ENCODE measurements at regions not wholly inside any gene's neighbourhood (a gene's known extent, or its start where the extent isn't known, plus 50 kb on each side); places are given as distances from the start of the nearest gene placed in this dataset.

DNA sequence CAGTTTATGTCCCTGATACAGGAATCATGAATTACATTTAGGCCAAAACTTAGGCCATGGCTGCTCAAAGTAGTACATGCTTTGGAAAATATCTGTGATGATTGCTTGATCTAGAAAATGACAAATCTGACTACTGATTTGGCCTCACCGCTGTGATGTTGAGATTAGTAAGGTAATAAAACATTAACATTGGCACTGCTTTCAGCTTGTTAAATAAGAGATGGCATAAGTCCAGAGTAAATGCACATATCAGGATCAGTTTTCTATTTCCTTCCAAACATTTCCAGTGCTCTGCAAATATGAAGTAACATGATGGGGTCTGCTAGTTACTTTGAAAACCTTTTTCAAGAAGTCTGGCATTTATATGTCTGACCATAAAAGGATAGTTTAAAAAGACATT, 687.3 kb upstream of the ACTRT1 start:
- Mint-ChIP-seq H3K27ac (no peak overlapping the region), H3K9me3 (no peaks in the 10 kb centered on the region), H3K4me3 (no peak overlapping the region), H3K4me1 (ENCODE audit: unreplicated experiment) (no peaks in the 10 kb centered on the region), H3K27me3 (no peaks in the 10 kb centered on the region), H3K36me3 (no peaks in the 10 kb centered on the region)
- TF ChIP-seq, protein P1, sequence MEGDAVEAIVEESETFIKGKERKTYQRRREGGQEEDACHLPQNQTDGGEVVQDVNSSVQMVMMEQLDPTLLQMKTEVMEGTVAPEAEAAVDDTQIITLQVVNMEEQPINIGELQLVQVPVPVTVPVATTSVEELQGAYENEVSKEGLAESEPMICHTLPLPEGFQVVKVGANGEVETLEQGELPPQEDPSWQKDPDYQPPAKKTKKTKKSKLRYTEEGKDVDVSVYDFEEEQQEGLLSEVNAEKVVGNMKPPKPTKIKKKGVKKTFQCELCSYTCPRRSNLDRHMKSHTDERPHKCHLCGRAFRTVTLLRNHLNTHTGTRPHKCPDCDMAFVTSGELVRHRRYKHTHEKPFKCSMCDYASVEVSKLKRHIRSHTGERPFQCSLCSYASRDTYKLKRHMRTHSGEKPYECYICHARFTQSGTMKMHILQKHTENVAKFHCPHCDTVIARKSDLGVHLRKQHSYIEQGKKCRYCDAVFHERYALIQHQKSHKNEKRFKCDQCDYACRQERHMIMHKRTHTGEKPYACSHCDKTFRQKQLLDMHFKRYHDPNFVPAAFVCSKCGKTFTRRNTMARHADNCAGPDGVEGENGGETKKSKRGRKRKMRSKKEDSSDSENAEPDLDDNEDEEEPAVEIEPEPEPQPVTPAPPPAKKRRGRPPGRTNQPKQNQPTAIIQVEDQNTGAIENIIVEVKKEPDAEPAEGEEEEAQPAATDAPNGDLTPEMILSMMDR (conservative IDR thresholded peaks at IDR 0.05), result no peak
- no peak for DNase-seq (ENCODE audit: extremely low spot score, unreplicated experiment)

DNA sequence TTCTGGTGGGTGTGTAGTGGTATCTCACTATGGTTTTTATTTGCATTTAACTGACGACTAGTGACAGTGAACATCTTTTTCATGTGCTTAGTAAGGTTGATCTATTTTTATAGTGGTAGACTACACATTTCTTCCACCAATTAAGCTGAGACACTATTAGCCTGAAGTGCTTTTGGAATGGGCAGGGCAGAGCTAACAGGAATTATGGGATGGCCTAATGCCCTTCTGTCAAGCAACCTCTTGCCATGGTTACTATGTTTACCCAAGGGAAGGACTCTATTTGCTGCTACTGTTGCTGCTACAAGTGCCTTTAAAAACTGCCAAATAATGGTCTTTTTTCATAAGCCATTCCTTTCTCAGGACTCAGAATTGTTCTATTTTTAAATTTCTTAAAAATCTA, 676.7 kb upstream of the ACTRT1 start:
- H3K27ac Mint-ChIP-seq, result no peak overlapping the region
- H3K4me1 Mint-ChIP-seq (ENCODE audit: unreplicated experiment), result no peaks in the 10 kb centered on the region
- no peak overlapping the region for H3K4me3 Mint-ChIP-seq
- no peaks in the 10 kb centered on the region for H3K36me3 Mint-ChIP-seq
- TF ChIP-seq, protein P1 (conservative IDR thresholded peaks at IDR 0.05), result no peak
- no peak for DNase-seq (ENCODE audit: extremely low spot score, unreplicated experiment)
- H3K27me3 Mint-ChIP-seq, result no peaks in the 10 kb centered on the region
- H3K9me3 Mint-ChIP-seq, result no peaks in the 10 kb centered on the region

DNA sequence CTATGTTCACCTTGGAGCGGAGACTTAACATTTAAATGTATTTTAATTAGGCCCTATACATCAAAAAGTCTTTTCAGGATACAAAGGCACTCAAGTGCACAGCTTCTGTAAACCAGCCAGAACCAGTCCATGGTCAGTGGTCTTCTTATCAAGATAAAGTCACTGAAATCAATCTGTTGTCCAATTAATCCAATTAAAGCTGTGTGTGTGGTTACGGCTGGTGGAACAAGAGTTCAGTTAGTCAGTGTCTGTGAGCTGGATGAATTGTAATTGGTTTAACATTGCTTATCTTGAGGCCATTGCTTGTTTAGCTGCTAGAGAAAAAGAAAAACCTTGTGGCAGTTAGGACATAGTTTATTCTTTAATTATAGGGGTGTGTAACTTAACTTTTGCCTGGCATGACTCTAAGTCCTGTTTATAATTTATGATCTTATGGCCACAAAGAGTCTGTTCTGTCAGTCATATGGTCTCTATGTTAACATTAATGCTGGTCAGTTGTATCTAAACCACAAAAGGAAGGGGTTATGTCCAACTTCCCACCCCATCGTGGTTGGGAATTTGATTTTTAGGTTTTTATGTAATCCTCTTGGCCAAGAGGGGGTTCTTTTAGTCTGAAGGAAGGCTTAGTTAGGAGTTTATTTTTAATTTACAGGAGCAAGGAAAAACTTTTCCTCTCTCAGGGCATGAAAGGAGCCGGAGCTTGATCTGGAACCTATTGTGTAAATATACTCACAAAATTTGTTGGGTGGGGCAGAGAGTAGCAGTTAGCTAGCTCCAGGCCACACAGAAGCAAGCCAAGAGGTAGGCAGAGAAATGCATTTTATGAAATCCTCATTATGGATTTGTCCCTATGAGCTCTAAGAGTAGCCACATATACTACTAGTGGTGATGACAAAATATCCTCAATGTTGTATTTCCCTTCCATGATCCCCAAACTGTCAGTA, 665.7 kb upstream of the ACTRT1 start:
- no peaks in the 10 kb centered on the region for H3K27me3 Mint-ChIP-seq
- DNase-seq (ENCODE audit: extremely low spot score, unreplicated experiment), result no peak
- no peak overlapping the region for H3K27ac Mint-ChIP-seq
- H3K4me3 Mint-ChIP-seq, result no peak overlapping the region
- H3K9me3 Mint-ChIP-seq, result no peaks in the 10 kb centered on the region
- H3K36me3 Mint-ChIP-seq, result no peaks in the 10 kb centered on the region
- H3K4me1 Mint-ChIP-seq (ENCODE audit: unreplicated experiment), result no peaks in the 10 kb centered on the region
- TF ChIP-seq, protein P1 (conservative IDR thresholded peaks at IDR 0.05), result no peak

DNA sequence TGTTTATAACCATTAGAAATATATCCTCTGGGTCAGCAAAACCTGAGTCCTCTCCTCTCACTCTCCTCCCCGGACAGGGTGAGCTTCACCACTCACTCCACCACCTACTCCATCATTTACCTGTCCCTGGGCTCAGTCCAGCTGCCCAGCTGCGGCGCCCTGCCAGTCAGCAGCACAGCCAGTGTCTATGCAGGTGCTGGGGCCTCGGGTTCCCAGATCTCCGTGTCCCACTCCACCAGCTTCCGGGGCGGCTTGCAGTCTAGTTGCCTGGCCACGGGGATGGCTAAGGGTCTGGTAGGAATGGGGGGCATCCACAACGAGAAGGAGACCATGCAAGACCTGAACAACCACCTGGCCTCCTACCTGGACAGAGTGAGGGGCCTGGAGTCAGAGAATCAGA, 662.2 kb upstream of the ACTRT1 start:
- H3K36me3 Mint-ChIP-seq, result no peaks in the 10 kb centered on the region
- DNase-seq (ENCODE audit: extremely low spot score, unreplicated experiment), result peak; percentile 54
- TF ChIP-seq, protein P1 (conservative IDR thresholded peaks at IDR 0.05), result no peak
- H3K27me3 Mint-ChIP-seq, result no peaks in the 10 kb centered on the region
- H3K4me3 Mint-ChIP-seq, result no peak overlapping the region
- H3K4me1 Mint-ChIP-seq (ENCODE audit: unreplicated experiment), result no peaks in the 10 kb centered on the region
- no peak overlapping the region for H3K27ac Mint-ChIP-seq
- H3K9me3 Mint-ChIP-seq, result no peaks in the 10 kb centered on the region

DNA sequence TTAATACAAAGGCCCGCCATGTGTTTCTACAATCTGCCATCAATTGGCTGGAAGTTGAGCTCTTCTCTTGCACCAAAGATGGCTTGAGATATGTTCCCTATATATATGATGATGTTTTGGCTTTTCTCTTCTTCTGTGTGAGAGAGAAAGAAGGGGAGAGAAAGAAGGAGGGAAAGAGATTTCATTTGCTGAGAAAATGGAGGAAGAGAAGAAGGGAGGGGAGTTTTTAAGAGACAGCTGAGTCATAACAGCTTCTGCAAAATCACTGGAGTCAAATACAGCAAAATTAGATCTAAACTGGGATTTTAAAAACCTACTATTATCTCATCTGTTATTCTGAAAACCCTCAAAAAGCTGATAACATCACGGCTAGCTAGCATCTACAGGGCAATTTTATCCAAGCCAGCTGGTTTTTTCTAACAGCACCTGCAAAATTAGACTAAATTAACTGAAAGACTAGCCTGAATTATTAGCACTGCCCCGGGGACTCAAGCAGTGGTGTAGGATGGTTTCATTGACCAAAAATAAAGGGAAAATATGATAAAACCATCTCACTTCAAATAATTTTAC, 647.6 kb upstream of the ACTRT1 start:
- H3K36me3 Mint-ChIP-seq, result no peaks in the 10 kb centered on the region
- no peak for DNase-seq (ENCODE audit: extremely low spot score, unreplicated experiment)
- TF ChIP-seq, protein P1 (conservative IDR thresholded peaks at IDR 0.05), result no peak
- H3K27me3 Mint-ChIP-seq, result no peaks in the 10 kb centered on the region
- H3K4me1 Mint-ChIP-seq (ENCODE audit: unreplicated experiment), result no peaks in the 10 kb centered on the region
- H3K27ac Mint-ChIP-seq, result no peak overlapping the region
- H3K4me3 Mint-ChIP-seq, result no peak overlapping the region
- no peaks in the 10 kb centered on the region for H3K9me3 Mint-ChIP-seq

Measured in type B pancreatic cell (in vitro differentiated cells).